ENCODE measurements at regions not wholly inside any gene's neighbourhood (a gene's known extent, or its start where the extent isn't known, plus 50 kb on each side); places are given as distances from the start of the nearest gene placed in this dataset.

DNA sequence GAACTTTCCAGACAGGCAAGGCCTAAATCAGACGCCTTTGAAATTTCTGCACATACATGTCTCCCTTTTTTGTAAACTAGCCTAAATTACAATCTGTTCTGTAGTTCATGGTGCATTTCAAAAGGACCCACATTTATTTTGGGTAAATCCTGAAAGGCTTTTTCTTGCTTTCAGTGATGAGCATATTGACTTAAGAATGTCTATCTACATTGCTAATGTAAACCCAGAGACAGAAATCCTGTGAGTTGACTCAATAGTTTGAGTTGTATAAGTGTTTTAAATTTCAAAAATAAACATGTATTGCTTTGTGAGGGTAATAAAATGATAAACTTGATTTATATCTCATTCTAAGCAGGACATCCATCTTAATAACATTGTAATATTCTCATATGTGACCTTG lies 977.0 kb upstream of the NR2F2 start:
- TF ChIP-seq CTCF (conservative IDR thresholded peaks at IDR 0.05; ENCODE audit: low read depth in 2 of 2) (no peak), EZH2 (IDR thresholded peaks at IDR 0.05; ENCODE audit: low read depth, unreplicated experiment) (no peak), POLR2AphosphoS5 (IDR thresholded peaks at IDR 0.05; ENCODE audit: low read depth) (no peak), EZH2phosphoT487 (IDR thresholded peaks at IDR 0.05; ENCODE audit: unreplicated experiment) (no peak), JUNB (IDR thresholded peaks at IDR 0.05; ENCODE audit: unreplicated experiment) (no peak), CREB1 (CRISPR knock-in tag; IDR thresholded peaks at IDR 0.05; ENCODE audit: low read depth) (no peak), STAT1 (IDR thresholded peaks at IDR 0.05; ENCODE audit: unreplicated experiment) (no peak), ZNF114 (CRISPR knock-in tag; IDR thresholded peaks at IDR 0.05) (no peak), ZNF331 (CRISPR knock-in tag; IDR thresholded peaks at IDR 0.05; ENCODE audit: low read depth) (no peak), ZNF462 (CRISPR knock-in tag; IDR thresholded peaks at IDR 0.05) (no peak), NANOG (IDR thresholded peaks at IDR 0.05; ENCODE audit: borderline replicate concordance) (no peak)
- TF ChIP-seq, protein P1, sequence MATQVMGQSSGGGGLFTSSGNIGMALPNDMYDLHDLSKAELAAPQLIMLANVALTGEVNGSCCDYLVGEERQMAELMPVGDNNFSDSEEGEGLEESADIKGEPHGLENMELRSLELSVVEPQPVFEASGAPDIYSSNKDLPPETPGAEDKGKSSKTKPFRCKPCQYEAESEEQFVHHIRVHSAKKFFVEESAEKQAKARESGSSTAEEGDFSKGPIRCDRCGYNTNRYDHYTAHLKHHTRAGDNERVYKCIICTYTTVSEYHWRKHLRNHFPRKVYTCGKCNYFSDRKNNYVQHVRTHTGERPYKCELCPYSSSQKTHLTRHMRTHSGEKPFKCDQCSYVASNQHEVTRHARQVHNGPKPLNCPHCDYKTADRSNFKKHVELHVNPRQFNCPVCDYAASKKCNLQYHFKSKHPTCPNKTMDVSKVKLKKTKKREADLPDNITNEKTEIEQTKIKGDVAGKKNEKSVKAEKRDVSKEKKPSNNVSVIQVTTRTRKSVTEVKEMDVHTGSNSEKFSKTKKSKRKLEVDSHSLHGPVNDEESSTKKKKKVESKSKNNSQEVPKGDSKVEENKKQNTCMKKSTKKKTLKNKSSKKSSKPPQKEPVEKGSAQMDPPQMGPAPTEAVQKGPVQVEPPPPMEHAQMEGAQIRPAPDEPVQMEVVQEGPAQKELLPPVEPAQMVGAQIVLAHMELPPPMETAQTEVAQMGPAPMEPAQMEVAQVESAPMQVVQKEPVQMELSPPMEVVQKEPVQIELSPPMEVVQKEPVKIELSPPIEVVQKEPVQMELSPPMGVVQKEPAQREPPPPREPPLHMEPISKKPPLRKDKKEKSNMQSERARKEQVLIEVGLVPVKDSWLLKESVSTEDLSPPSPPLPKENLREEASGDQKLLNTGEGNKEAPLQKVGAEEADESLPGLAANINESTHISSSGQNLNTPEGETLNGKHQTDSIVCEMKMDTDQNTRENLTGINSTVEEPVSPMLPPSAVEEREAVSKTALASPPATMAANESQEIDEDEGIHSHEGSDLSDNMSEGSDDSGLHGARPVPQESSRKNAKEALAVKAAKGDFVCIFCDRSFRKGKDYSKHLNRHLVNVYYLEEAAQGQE (IDR thresholded peaks at IDR 0.05; ENCODE audit: unreplicated experiment), result no peak
- TF ChIP-seq, protein P2, sequence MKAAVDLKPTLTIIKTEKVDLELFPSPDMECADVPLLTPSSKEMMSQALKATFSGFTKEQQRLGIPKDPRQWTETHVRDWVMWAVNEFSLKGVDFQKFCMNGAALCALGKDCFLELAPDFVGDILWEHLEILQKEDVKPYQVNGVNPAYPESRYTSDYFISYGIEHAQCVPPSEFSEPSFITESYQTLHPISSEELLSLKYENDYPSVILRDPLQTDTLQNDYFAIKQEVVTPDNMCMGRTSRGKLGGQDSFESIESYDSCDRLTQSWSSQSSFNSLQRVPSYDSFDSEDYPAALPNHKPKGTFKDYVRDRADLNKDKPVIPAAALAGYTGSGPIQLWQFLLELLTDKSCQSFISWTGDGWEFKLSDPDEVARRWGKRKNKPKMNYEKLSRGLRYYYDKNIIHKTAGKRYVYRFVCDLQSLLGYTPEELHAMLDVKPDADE (IDR thresholded peaks at IDR 0.05), result no peak
